GM12892 (cell line): ENCODE measurements at regions not wholly inside any gene's neighbourhood (a gene's known extent, or its start where the extent isn't known, plus 50 kb on each side); places are given as distances from the start of the nearest gene placed in this dataset.

Source experiments
- POLR2A ChIP-seq: IDR thresholded peaks from 2 replicates; pipeline ENCODE4 v1.6.1; 2011; ENCODE audit warnings: low read depth, low read length, control low read depth
- POLR2AphosphoS5 ChIP-seq: IDR thresholded peaks from 2 replicates; pipeline ENCODE4 v1.6.1; 2011; ENCODE audit warnings: low read depth, low read length, control low read depth

DNA sequence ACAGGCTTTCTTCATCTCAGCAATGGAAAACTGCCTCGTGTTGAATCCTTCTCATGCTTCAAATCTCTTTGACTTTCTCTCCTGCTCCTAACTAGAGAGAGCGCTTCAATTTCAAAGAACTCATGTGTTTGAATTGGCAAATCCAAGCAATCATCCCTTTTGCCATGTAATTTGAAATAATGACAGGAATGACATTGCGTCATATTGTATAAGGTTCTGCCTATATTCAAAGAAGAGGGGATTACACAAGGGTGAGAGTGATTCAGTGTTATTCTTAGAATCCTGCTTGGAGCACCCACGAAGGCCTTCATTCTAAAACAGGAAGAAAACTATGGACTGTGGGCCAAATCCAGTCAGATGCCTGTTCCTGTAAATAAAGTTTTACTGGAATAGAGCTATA lies 720.6 kb downstream of the JRKL start:
- TF ChIP-seq POLR2A: no peak
- TF ChIP-seq POLR2AphosphoS5: no peak
